ENCODE measurements at regions not wholly inside any gene's neighbourhood (a gene's known extent, or its start where the extent isn't known, plus 50 kb on each side); places are given as distances from the start of the nearest gene placed in this dataset.

- no peak overlapping the region for H2AFZ ChIP-seq (ENCODE audit: low read length)
- H3K18ac ChIP-seq (ENCODE audit: low read length), result no peak overlapping the region
- H2BK15ac ChIP-seq (ENCODE audit: low read length), result no peak overlapping the region
- H3K4ac ChIP-seq (ENCODE audit: low read length), result no peak overlapping the region
- H3K4me2 ChIP-seq (ENCODE audit: insufficient read depth, low read length, poor library complexity, severe bottlenecking), result no peak overlapping the region
- no peak overlapping the region for H2BK5ac ChIP-seq (ENCODE audit: low read length)
- WGBS, 2 donors (ENCODE audit: extremely low coverage in 2 of 2, insufficient read length in 2 of 2, insufficient replicate concordance in 1 of 2), result no CpG with 5 or more reads among the region's 2 CpGs
- H3K27me3 ChIP-seq (ENCODE audit: control insufficient read depth in 3 of 3, insufficient read depth in 3 of 3, low read depth in 1 of 3, low read length in 3 of 3), result no peaks in the 10 kb centered on the region
- H4K91ac ChIP-seq (ENCODE audit: low read depth, low read length, poor library complexity), result no peak overlapping the region
- no peak overlapping the region for H2BK12ac ChIP-seq (ENCODE audit: low read length)
- no peak for DNase-seq (ENCODE audit: low spot score)
- H3K9ac ChIP-seq (ENCODE audit: low read depth, low read length, poor library complexity), result no peak overlapping the region
- no peak overlapping the region for H3K4me3 ChIP-seq (ENCODE audit: low read length in 2 of 2)
- H4K8ac ChIP-seq (ENCODE audit: low read depth, low read length), result no peak overlapping the region
- no peaks in the 10 kb centered on the region for H3K36me3 ChIP-seq (replicated peaks in 1 of 2; ENCODE audit: control insufficient read depth in 2 of 2, insufficient read depth in 2 of 2, low read length in 2 of 2)
- H2BK120ac ChIP-seq (ENCODE audit: low read depth, low read length), result no peak overlapping the region
- no peaks in the 10 kb centered on the region for H3K4me1 ChIP-seq (ENCODE audit: control insufficient read depth in 2 of 2, insufficient read depth in 1 of 2, low read depth in 1 of 2, low read length in 2 of 2)
- H3K79me1 ChIP-seq (ENCODE audit: low read depth, low read length), result no peaks in the 10 kb centered on the region
- no peak overlapping the region for H2AK5ac ChIP-seq (ENCODE audit: low read depth, low read length)
- H3K27ac ChIP-seq (replicated peaks; ENCODE audit: low read length), result no peak overlapping the region
- no peak overlapping the region for H3K14ac ChIP-seq (ENCODE audit: low read length)
- H3K9me3 ChIP-seq (replicated peaks in 1 of 2; ENCODE audit: control insufficient read depth in 2 of 2, insufficient read depth in 1 of 2, low read depth in 1 of 2, low read length in 2 of 2), result no peaks in the 10 kb centered on the region
- no peak overlapping the region for H3K23ac ChIP-seq (ENCODE audit: low read depth, low read length, poor library complexity)
Observed at GRCh38 chr1:104526158-104526795, 776.6 kb downstream of the AMY1C start.

GRCh38 chr1:104531990-104532389 lies 782.3 kb downstream of the AMY1C start:
- H3K18ac ChIP-seq (ENCODE audit: low read length), result no peak overlapping the region
- no peak overlapping the region for H3K14ac ChIP-seq (ENCODE audit: low read length)
- DNase-seq (ENCODE audit: low spot score), result no peak
- no peak overlapping the region for H2BK5ac ChIP-seq (ENCODE audit: low read length)
- no peaks in the 10 kb centered on the region for H3K27me3 ChIP-seq (ENCODE audit: control insufficient read depth in 3 of 3, insufficient read depth in 3 of 3, low read depth in 1 of 3, low read length in 3 of 3)
- no peaks in the 10 kb centered on the region for H3K9me3 ChIP-seq (replicated peaks in 1 of 2; ENCODE audit: control insufficient read depth in 2 of 2, insufficient read depth in 1 of 2, low read depth in 1 of 2, low read length in 2 of 2)
- no peak overlapping the region for H3K27ac ChIP-seq (replicated peaks; ENCODE audit: low read length)
- H2BK120ac ChIP-seq (ENCODE audit: low read depth, low read length), result no peak overlapping the region
- no peak overlapping the region for H3K23ac ChIP-seq (ENCODE audit: low read depth, low read length, poor library complexity)
- no peaks in the 10 kb centered on the region for H3K4me1 ChIP-seq (ENCODE audit: control insufficient read depth in 2 of 2, insufficient read depth in 1 of 2, low read depth in 1 of 2, low read length in 2 of 2)
- no peak overlapping the region for H4K8ac ChIP-seq (ENCODE audit: low read depth, low read length)
- H3K79me1 ChIP-seq (ENCODE audit: low read depth, low read length), result no peaks in the 10 kb centered on the region
- no peak overlapping the region for H2AFZ ChIP-seq (ENCODE audit: low read length)
- no peaks in the 10 kb centered on the region for H3K36me3 ChIP-seq (replicated peaks in 1 of 2; ENCODE audit: control insufficient read depth in 2 of 2, insufficient read depth in 2 of 2, low read length in 2 of 2)
- H2AK5ac ChIP-seq (ENCODE audit: low read depth, low read length), result no peak overlapping the region
- no peak overlapping the region for H3K4me3 ChIP-seq (ENCODE audit: low read length in 2 of 2)
- no peak overlapping the region for H4K91ac ChIP-seq (ENCODE audit: low read depth, low read length, poor library complexity)
- WGBS, 2 donors (ENCODE audit: extremely low coverage in 2 of 2, insufficient read length in 2 of 2, insufficient replicate concordance in 1 of 2), result no CpG with 5 or more reads among the region's 2 CpGs
- no peak overlapping the region for H3K4ac ChIP-seq (ENCODE audit: low read length)
- H2BK15ac ChIP-seq (ENCODE audit: low read length), result no peak overlapping the region
- no peak overlapping the region for H3K9ac ChIP-seq (ENCODE audit: low read depth, low read length, poor library complexity)
- no peak overlapping the region for H3K4me2 ChIP-seq (ENCODE audit: insufficient read depth, low read length, poor library complexity, severe bottlenecking)
- H2BK12ac ChIP-seq (ENCODE audit: low read length), result no peak overlapping the region

- H3K18ac ChIP-seq (ENCODE audit: low read length), result no peak overlapping the region
- no peaks in the 10 kb centered on the region for H3K27me3 ChIP-seq (ENCODE audit: control insufficient read depth in 3 of 3, insufficient read depth in 3 of 3, low read depth in 1 of 3, low read length in 3 of 3)
- H2BK12ac ChIP-seq (ENCODE audit: low read length), result no peak overlapping the region
- no peak overlapping the region for H3K27ac ChIP-seq (replicated peaks; ENCODE audit: low read length)
- no peak overlapping the region for H2BK15ac ChIP-seq (ENCODE audit: low read length)
- no peak overlapping the region for H4K91ac ChIP-seq (ENCODE audit: low read depth, low read length, poor library complexity)
- no peak overlapping the region for H3K4me2 ChIP-seq (ENCODE audit: insufficient read depth, low read length, poor library complexity, severe bottlenecking)
- no peaks in the 10 kb centered on the region for H3K36me3 ChIP-seq (replicated peaks in 1 of 2; ENCODE audit: control insufficient read depth in 2 of 2, insufficient read depth in 2 of 2, low read length in 2 of 2)
- H3K79me1 ChIP-seq (ENCODE audit: low read depth, low read length), result no peaks in the 10 kb centered on the region
- no peak overlapping the region for H2AK5ac ChIP-seq (ENCODE audit: low read depth, low read length)
- H2BK120ac ChIP-seq (ENCODE audit: low read depth, low read length), result no peak overlapping the region
- no peak for DNase-seq (ENCODE audit: low spot score)
- H3K9me3 ChIP-seq (replicated peaks in 1 of 2; ENCODE audit: control insufficient read depth in 2 of 2, insufficient read depth in 1 of 2, low read depth in 1 of 2, low read length in 2 of 2), result no peaks in the 10 kb centered on the region
- no peak overlapping the region for H3K23ac ChIP-seq (ENCODE audit: low read depth, low read length, poor library complexity)
- no peak overlapping the region for H3K14ac ChIP-seq (ENCODE audit: low read length)
- no CpG with 5 or more reads among the region's 2 CpGs for WGBS, 2 donors (ENCODE audit: extremely low coverage in 2 of 2, insufficient read length in 2 of 2, insufficient replicate concordance in 1 of 2)
- no peak overlapping the region for H3K4ac ChIP-seq (ENCODE audit: low read length)
- H2AFZ ChIP-seq (ENCODE audit: low read length), result no peak overlapping the region
- H3K4me1 ChIP-seq (ENCODE audit: control insufficient read depth in 2 of 2, insufficient read depth in 1 of 2, low read depth in 1 of 2, low read length in 2 of 2), result no peaks in the 10 kb centered on the region
- H3K9ac ChIP-seq (ENCODE audit: low read depth, low read length, poor library complexity), result no peak overlapping the region
- H3K4me3 ChIP-seq (ENCODE audit: low read length in 2 of 2), result no peak overlapping the region
- no peak overlapping the region for H2BK5ac ChIP-seq (ENCODE audit: low read length)
- no peak overlapping the region for H4K8ac ChIP-seq (ENCODE audit: low read depth, low read length)
Observed at GRCh38 chr1:104574620-104575019, 824.9 kb downstream of the AMY1C start.

GRCh38 chr1:104592926-104593325 lies 843.2 kb downstream of the AMY1C start:
- no peak for DNase-seq (ENCODE audit: low spot score)
- no peak overlapping the region for H2BK5ac ChIP-seq (ENCODE audit: low read length)
- no peak overlapping the region for H3K18ac ChIP-seq (ENCODE audit: low read length)
- H3K4me2 ChIP-seq (ENCODE audit: insufficient read depth, low read length, poor library complexity, severe bottlenecking), result no peak overlapping the region
- no peak overlapping the region for H2AK5ac ChIP-seq (ENCODE audit: low read depth, low read length)
- no CpG with 5 or more reads among the region's 3 CpGs for WGBS, 2 donors (ENCODE audit: extremely low coverage in 2 of 2, insufficient read length in 2 of 2, insufficient replicate concordance in 1 of 2)
- H3K4ac ChIP-seq (ENCODE audit: low read length), result no peak overlapping the region
- no peak overlapping the region for H2AFZ ChIP-seq (ENCODE audit: low read length)
- H3K4me1 ChIP-seq (ENCODE audit: control insufficient read depth in 2 of 2, insufficient read depth in 1 of 2, low read depth in 1 of 2, low read length in 2 of 2), result no peaks in the 10 kb centered on the region
- no peak overlapping the region for H2BK12ac ChIP-seq (ENCODE audit: low read length)
- no peak overlapping the region for H3K4me3 ChIP-seq (ENCODE audit: low read length in 2 of 2)
- no peaks in the 10 kb centered on the region for H3K27me3 ChIP-seq (ENCODE audit: control insufficient read depth in 3 of 3, insufficient read depth in 3 of 3, low read depth in 1 of 3, low read length in 3 of 3)
- H4K91ac ChIP-seq (ENCODE audit: low read depth, low read length, poor library complexity), result no peak overlapping the region
- H3K9ac ChIP-seq (ENCODE audit: low read depth, low read length, poor library complexity), result no peak overlapping the region
- H3K27ac ChIP-seq (replicated peaks; ENCODE audit: low read length), result no peak overlapping the region
- H3K23ac ChIP-seq (ENCODE audit: low read depth, low read length, poor library complexity), result no peak overlapping the region
- H3K36me3 ChIP-seq (replicated peaks in 1 of 2; ENCODE audit: control insufficient read depth in 2 of 2, insufficient read depth in 2 of 2, low read length in 2 of 2), result no peaks in the 10 kb centered on the region
- no peaks in the 10 kb centered on the region for H3K9me3 ChIP-seq (replicated peaks in 1 of 2; ENCODE audit: control insufficient read depth in 2 of 2, insufficient read depth in 1 of 2, low read depth in 1 of 2, low read length in 2 of 2)
- H4K8ac ChIP-seq (ENCODE audit: low read depth, low read length), result no peak overlapping the region
- no peaks in the 10 kb centered on the region for H3K79me1 ChIP-seq (ENCODE audit: low read depth, low read length)
- no peak overlapping the region for H2BK15ac ChIP-seq (ENCODE audit: low read length)
- H2BK120ac ChIP-seq (ENCODE audit: low read depth, low read length), result no peak overlapping the region
- no peak overlapping the region for H3K14ac ChIP-seq (ENCODE audit: low read length)
